ENCODE measurements at regions not wholly inside any gene's neighbourhood (a gene's known extent, or its start where the extent isn't known, plus 50 kb on each side); places are given as distances from the start of the nearest gene placed in this dataset.

- TF ChIP-seq CTCF (IDR thresholded peaks at IDR 0.05) (no peak), EP300 (IDR thresholded peaks at IDR 0.05) (no peak), POLR2A (IDR thresholded peaks at IDR 0.05) (no peak)
Measured at GRCh38 chr10:85490431-85490830, 876.2 kb downstream of the GRID1 start.

All from gastroesophageal sphincter (tissue), 3 donors.